ENCODE measurements at regions not wholly inside any gene's neighbourhood (a gene's known extent, or its start where the extent isn't known, plus 50 kb on each side); places are given as distances from the start of the nearest gene placed in this dataset.

DNA sequence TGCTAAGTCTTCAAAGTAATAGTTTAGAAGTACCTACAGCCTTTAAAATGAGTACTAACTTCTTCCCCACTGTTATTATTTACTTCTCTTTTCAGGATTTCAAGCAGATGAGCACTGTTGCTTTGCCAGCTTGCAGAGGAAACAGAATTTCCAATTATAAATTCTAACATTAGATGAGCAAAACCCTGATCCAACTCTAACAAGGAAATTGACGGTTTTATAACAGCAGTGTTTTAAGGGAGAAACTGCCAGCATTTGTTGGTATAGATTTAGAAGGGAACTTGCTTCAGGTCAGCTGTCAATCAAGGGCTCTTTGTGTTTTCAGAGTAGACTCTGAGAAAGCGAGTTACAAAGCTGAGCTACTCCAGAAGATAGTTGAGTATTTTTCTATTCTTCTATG, 120.5 kb downstream of the RAP2A start:
- no peak overlapping the region for H3K4me3 Mint-ChIP-seq (ENCODE audit: unreplicated experiment)
- Histone ChIP-seq H3K4me2 (ENCODE audit: low read length) (no peak overlapping the region), H3K9me3 (ENCODE audit: insufficient read depth, low read depth, low read length) (no peaks in the 10 kb centered on the region), H3K36me3 (ENCODE audit: insufficient read depth, low read length) (no peaks in the 10 kb centered on the region), H3K27ac (ENCODE audit: low read depth, low read length) (no peak overlapping the region), H3K4me1 (ENCODE audit: insufficient read depth, low read length) (no peaks in the 10 kb centered on the region), H2AFZ (ENCODE audit: low read depth, low read length) (no peak overlapping the region), H3K9ac (ENCODE audit: low read length) (no peak overlapping the region), H4K20me1 (ENCODE audit: insufficient read depth, low read length) (no peaks in the 10 kb centered on the region), H3K27me3 (ENCODE audit: insufficient read depth, low read length) (no peaks in the 10 kb centered on the region), H3K4me3 (ENCODE audit: insufficient read depth, low read depth, low read length) (no peak overlapping the region), H3K79me2 (ENCODE audit: insufficient read depth, low read length) (no peaks in the 10 kb centered on the region)
- DNase-seq (ENCODE audit: low read depth) (no peak), FAIRE-seq (no peak)
- TF ChIP-seq EZH2 (IDR thresholded peaks at IDR 0.05; ENCODE audit: insufficient read depth, low read length): no peak
- TF ChIP-seq, protein P1, sequence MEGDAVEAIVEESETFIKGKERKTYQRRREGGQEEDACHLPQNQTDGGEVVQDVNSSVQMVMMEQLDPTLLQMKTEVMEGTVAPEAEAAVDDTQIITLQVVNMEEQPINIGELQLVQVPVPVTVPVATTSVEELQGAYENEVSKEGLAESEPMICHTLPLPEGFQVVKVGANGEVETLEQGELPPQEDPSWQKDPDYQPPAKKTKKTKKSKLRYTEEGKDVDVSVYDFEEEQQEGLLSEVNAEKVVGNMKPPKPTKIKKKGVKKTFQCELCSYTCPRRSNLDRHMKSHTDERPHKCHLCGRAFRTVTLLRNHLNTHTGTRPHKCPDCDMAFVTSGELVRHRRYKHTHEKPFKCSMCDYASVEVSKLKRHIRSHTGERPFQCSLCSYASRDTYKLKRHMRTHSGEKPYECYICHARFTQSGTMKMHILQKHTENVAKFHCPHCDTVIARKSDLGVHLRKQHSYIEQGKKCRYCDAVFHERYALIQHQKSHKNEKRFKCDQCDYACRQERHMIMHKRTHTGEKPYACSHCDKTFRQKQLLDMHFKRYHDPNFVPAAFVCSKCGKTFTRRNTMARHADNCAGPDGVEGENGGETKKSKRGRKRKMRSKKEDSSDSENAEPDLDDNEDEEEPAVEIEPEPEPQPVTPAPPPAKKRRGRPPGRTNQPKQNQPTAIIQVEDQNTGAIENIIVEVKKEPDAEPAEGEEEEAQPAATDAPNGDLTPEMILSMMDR (IDR thresholded peaks at IDR 0.05; ENCODE audit: insufficient read depth, low read depth, low read length): no peak
- no peaks in the 10 kb centered on the region for H3K4me1 Mint-ChIP-seq (ENCODE audit: low read depth, unreplicated experiment)
- no peaks in the 10 kb centered on the region for H3K9me3 Mint-ChIP-seq (ENCODE audit: unreplicated experiment)
- H3K27me3 Mint-ChIP-seq (ENCODE audit: low read depth, unreplicated experiment): no peaks in the 10 kb centered on the region
- H3K36me3 Mint-ChIP-seq (ENCODE audit: low read depth, unreplicated experiment): no peaks in the 10 kb centered on the region
- H3K27ac Mint-ChIP-seq (ENCODE audit: unreplicated experiment): no peak overlapping the region

DNA sequence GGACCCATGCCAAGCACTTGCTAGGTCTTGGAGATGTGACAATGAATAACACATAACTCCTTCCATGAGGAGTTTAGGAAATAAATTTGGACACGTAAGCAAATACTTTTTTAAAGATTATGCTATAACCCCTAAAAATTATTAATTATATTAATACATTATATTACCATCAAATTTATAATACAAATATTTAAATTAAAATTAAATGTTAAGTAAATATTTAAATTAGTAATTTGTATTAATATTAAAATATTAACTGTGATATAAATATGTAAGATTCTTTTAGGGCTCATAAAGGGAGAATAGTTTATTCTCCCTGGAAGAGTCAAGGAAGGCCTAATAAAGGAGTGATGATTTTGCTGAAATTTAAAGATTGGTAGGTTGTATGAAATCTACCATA, 121.1 kb downstream of the RAP2A start:
- no peak overlapping the region for H3K4me3 Mint-ChIP-seq (ENCODE audit: unreplicated experiment)
- no peaks in the 10 kb centered on the region for H3K36me3 Mint-ChIP-seq (ENCODE audit: low read depth, unreplicated experiment)
- no peak for DNase-seq (ENCODE audit: low read depth)
- Histone ChIP-seq H2AFZ (ENCODE audit: low read depth, low read length) (no peak overlapping the region), H3K4me2 (ENCODE audit: low read length) (no peak overlapping the region), H4K20me1 (ENCODE audit: insufficient read depth, low read length) (no peaks in the 10 kb centered on the region), H3K79me2 (ENCODE audit: insufficient read depth, low read length) (no peaks in the 10 kb centered on the region), H3K4me3 (ENCODE audit: insufficient read depth, low read depth, low read length) (no peak overlapping the region), H3K27ac (ENCODE audit: low read depth, low read length) (no peak overlapping the region), H3K9me3 (ENCODE audit: insufficient read depth, low read depth, low read length) (no peaks in the 10 kb centered on the region), H3K4me1 (ENCODE audit: insufficient read depth, low read length) (no peaks in the 10 kb centered on the region), H3K36me3 (ENCODE audit: insufficient read depth, low read length) (no peaks in the 10 kb centered on the region), H3K9ac (ENCODE audit: low read length) (no peak overlapping the region), H3K27me3 (ENCODE audit: insufficient read depth, low read length) (no peaks in the 10 kb centered on the region)
- FAIRE-seq: no peak
- no peaks in the 10 kb centered on the region for H3K27me3 Mint-ChIP-seq (ENCODE audit: low read depth, unreplicated experiment)
- H3K27ac Mint-ChIP-seq (ENCODE audit: unreplicated experiment): no peak overlapping the region
- H3K9me3 Mint-ChIP-seq (ENCODE audit: unreplicated experiment): no peaks in the 10 kb centered on the region
- H3K4me1 Mint-ChIP-seq (ENCODE audit: low read depth, unreplicated experiment): no peaks in the 10 kb centered on the region
- no peak for TF ChIP-seq EZH2 (IDR thresholded peaks at IDR 0.05; ENCODE audit: insufficient read depth, low read length)
- TF ChIP-seq, protein P1 (IDR thresholded peaks at IDR 0.05; ENCODE audit: insufficient read depth, low read depth, low read length): no peak

DNA sequence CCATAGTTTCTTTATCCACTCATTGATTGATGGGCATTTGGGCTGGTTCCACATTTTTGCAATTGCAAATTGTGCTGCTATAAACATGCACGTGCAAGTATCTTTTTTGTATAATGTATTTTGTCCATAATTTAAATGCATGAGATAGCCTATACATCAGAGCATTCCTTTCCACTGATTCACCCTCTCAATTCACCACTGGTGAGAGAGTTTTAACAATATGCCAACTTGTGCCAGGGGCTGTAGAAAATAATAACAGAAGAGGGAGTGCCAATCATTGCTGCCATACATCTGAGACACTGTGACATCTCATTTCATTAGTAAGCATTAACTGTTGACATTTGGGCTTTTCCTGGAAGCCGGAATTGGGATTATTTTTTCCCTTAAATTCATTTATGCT, 125.1 kb downstream of the RAP2A start:
- Histone ChIP-seq H3K4me2 (ENCODE audit: low read length) (no peak overlapping the region), H3K9me3 (ENCODE audit: insufficient read depth, low read depth, low read length) (no peaks in the 10 kb centered on the region), H4K20me1 (ENCODE audit: insufficient read depth, low read length) (no peaks in the 10 kb centered on the region), H3K36me3 (ENCODE audit: insufficient read depth, low read length) (no peaks in the 10 kb centered on the region), H2AFZ (ENCODE audit: low read depth, low read length) (no peak overlapping the region), H3K27ac (ENCODE audit: low read depth, low read length) (no peak overlapping the region), H3K79me2 (ENCODE audit: insufficient read depth, low read length) (no peaks in the 10 kb centered on the region), H3K4me1 (ENCODE audit: insufficient read depth, low read length) (no peaks in the 10 kb centered on the region), H3K9ac (ENCODE audit: low read length) (no peak overlapping the region), H3K27me3 (ENCODE audit: insufficient read depth, low read length) (no peaks in the 10 kb centered on the region), H3K4me3 (ENCODE audit: insufficient read depth, low read depth, low read length) (no peak overlapping the region)
- no peaks in the 10 kb centered on the region for H3K36me3 Mint-ChIP-seq (ENCODE audit: low read depth, unreplicated experiment)
- H3K4me1 Mint-ChIP-seq (ENCODE audit: low read depth, unreplicated experiment): peaks cover 3% of the 10 kb centered on the region
- DNase-seq (ENCODE audit: low read depth) (no peak), FAIRE-seq (no peak)
- H3K27ac Mint-ChIP-seq (ENCODE audit: unreplicated experiment): no peak overlapping the region
- TF ChIP-seq, protein P1 (IDR thresholded peaks at IDR 0.05; ENCODE audit: insufficient read depth, low read depth, low read length): no peak
- TF ChIP-seq EZH2 (IDR thresholded peaks at IDR 0.05; ENCODE audit: insufficient read depth, low read length): no peak
- H3K9me3 Mint-ChIP-seq (ENCODE audit: unreplicated experiment): no peaks in the 10 kb centered on the region
- no peak overlapping the region for H3K4me3 Mint-ChIP-seq (ENCODE audit: unreplicated experiment)
- H3K27me3 Mint-ChIP-seq (ENCODE audit: low read depth, unreplicated experiment): no peaks in the 10 kb centered on the region
